ENCODE measurements at regions not wholly inside any gene's neighbourhood (a gene's known extent, or its start where the extent isn't known, plus 50 kb on each side); places are given as distances from the start of the nearest gene placed in this dataset.

- peak; percentile 89 for TF ChIP-seq ZMYM4 (CRISPR knock-in tag; IDR thresholded peaks at IDR 0.05)
- TF ChIP-seq NONO (IDR thresholded peaks at IDR 0.05): no peak
- TF ChIP-seq NONO (CRISPR knock-in tag; conservative IDR thresholded peaks at IDR 0.05): no peak
- no peak for TF ChIP-seq JUNB (CRISPR knock-in tag; IDR thresholded peaks at IDR 0.05; ENCODE audit: borderline replicate concordance)
- no peak for TF ChIP-seq SRY (CRISPR knock-in tag; IDR thresholded peaks at IDR 0.05)
- TF ChIP-seq ZFP37 (CRISPR knock-in tag; IDR thresholded peaks at IDR 0.05; ENCODE audit: borderline replicate concordance): 0 out of 2 replicates have a peak, but pooled peaks have one; percentile 28
- no peak for TF ChIP-seq RARA (CRISPR knock-in tag; IDR thresholded peaks at IDR 0.05)
- peak; percentile 54; the same call in 1 of the 2 replicates for TF ChIP-seq ZNF598 (CRISPR knock-in tag; IDR thresholded peaks at IDR 0.05; ENCODE audit: borderline replicate concordance)
- no peak for TF ChIP-seq HES4 (CRISPR knock-in tag; IDR thresholded peaks at IDR 0.05; ENCODE audit: borderline replicate concordance)
- TF ChIP-seq ZNF776 (CRISPR knock-in tag; IDR thresholded peaks at IDR 0.05): no peak
- TF ChIP-seq ZNF597 (CRISPR knock-in tag; IDR thresholded peaks at IDR 0.05): no peak
- TF ChIP-seq ZNF577 (CRISPR knock-in tag; IDR thresholded peaks at IDR 0.05; ENCODE audit: borderline replicate concordance, low read depth): no peak
- no peak for TF ChIP-seq ZNF256 (CRISPR knock-in tag; conservative IDR thresholded peaks at IDR 0.05)
- peak; percentile 40 for TF ChIP-seq ZFP91 (CRISPR knock-in tag; IDR thresholded peaks at IDR 0.05; ENCODE audit: borderline replicate concordance)
- no peak for TF ChIP-seq MYC (CRISPR knock-in tag; IDR thresholded peaks at IDR 0.05; ENCODE audit: borderline replicate concordance)
- no peak for TF ChIP-seq ZNF552 (CRISPR knock-in tag; IDR thresholded peaks at IDR 0.05; ENCODE audit: borderline replicate concordance)
- TF ChIP-seq MAFK (conservative IDR thresholded peaks at IDR 0.05 in 1 of 2, IDR thresholded peaks at IDR 0.05 in 1 of 2; ENCODE audit: low read length in 2 of 2): no peak
- TF ChIP-seq TRIM24 (CRISPR knock-in tag; IDR thresholded peaks at IDR 0.05): no peak
- TF ChIP-seq ATF3 (CRISPR knock-in tag; IDR thresholded peaks at IDR 0.05): no peak
- no peak for TF ChIP-seq SATB2 (CRISPR knock-in tag; IDR thresholded peaks at IDR 0.05)
- no peak for TF ChIP-seq ZNF10 (CRISPR knock-in tag; IDR thresholded peaks at IDR 0.05; ENCODE audit: borderline replicate concordance, low read depth)
- TF ChIP-seq LBX2 (CRISPR knock-in tag; IDR thresholded peaks at IDR 0.05; ENCODE audit: borderline replicate concordance): no peak
- TF ChIP-seq TARDBP (CRISPR knock-in tag; IDR thresholded peaks at IDR 0.05): 0 out of 2 replicates have a peak, but pooled peaks have one; percentile 35
- TF ChIP-seq ZNF839 (CRISPR knock-in tag; IDR thresholded peaks at IDR 0.05; ENCODE audit: borderline replicate concordance): 0 out of 2 replicates have a peak, but pooled peaks have one; percentile 54
- no peak for TF ChIP-seq KLF11 (CRISPR knock-in tag; IDR thresholded peaks at IDR 0.05)
- TF ChIP-seq HMG20A (CRISPR knock-in tag; IDR thresholded peaks at IDR 0.05; ENCODE audit: borderline replicate concordance): no peak
- peak; percentile 43; the same call in 1 of the 2 replicates for TF ChIP-seq ZBTB38 (CRISPR knock-in tag; IDR thresholded peaks at IDR 0.05)
- peak; percentile 84 for TF ChIP-seq ETV5 (CRISPR knock-in tag; IDR thresholded peaks at IDR 0.05; ENCODE audit: borderline replicate concordance)
These were observed 64.9 kb upstream of the ARHGAP18 start (continued) for GRCh38 chr6:129774697-129775447.

All from HepG2 (cell line).